Endothelial cell of umbilical vein (primary cell): ENCODE measurements at regions not wholly inside any gene's neighbourhood (a gene's known extent, or its start where the extent isn't known, plus 50 kb on each side); places are given as distances from the start of the nearest gene placed in this dataset.

Experiments
- GATA2 ChIP-seq: IDR thresholded peaks from 2 replicates; pipeline ENCODE4 v1.7.0; 2011; ENCODE audit warnings: low read depth, mild to moderate bottlenecking, moderate library complexity, mixed read lengths, low read length; ENCODE audit not compliant: insufficient read length, insufficient read depth
- POLR2A ChIP-seq: IDR thresholded peaks from 2 replicates; pipeline ENCODE4 v1.6.1; 2012; ENCODE audit warnings: low read depth, mild to moderate bottlenecking, control low read depth, low read length
- TF ChIP-seq, protein P1 (sequence below): IDR thresholded peaks from 2 replicates; pipeline ENCODE4 v1.6.1; 2011; ENCODE audit not compliant: insufficient read depth, insufficient read length
- TF ChIP-seq, protein P2 (sequence below), 2 donors: IDR thresholded peaks; 1 replicate in 1 of 2; 2 replicates in 1 of 2; pipeline ENCODE4 v1.5.1; 2011; ENCODE audit warnings: low read length in 2 of 2, mild to moderate bottlenecking in 2 of 2, moderate library complexity in 2 of 2, control low read depth in 1 of 2, inconsistent platforms in 1 of 2, low read depth in 1 of 2; ENCODE audit not compliant: insufficient read depth in 1 of 2; ENCODE audit errors: extremely low read depth in 1 of 2

GRCh38 chr10:78481842-78482241, 448.2 kb downstream of the RPS24 start:
- TF ChIP-seq, protein P1, sequence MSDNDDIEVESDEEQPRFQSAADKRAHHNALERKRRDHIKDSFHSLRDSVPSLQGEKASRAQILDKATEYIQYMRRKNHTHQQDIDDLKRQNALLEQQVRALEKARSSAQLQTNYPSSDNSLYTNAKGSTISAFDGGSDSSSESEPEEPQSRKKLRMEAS: no peak
- TF ChIP-seq GATA2 (no peak), POLR2A (no peak)
- TF ChIP-seq, protein P2, sequence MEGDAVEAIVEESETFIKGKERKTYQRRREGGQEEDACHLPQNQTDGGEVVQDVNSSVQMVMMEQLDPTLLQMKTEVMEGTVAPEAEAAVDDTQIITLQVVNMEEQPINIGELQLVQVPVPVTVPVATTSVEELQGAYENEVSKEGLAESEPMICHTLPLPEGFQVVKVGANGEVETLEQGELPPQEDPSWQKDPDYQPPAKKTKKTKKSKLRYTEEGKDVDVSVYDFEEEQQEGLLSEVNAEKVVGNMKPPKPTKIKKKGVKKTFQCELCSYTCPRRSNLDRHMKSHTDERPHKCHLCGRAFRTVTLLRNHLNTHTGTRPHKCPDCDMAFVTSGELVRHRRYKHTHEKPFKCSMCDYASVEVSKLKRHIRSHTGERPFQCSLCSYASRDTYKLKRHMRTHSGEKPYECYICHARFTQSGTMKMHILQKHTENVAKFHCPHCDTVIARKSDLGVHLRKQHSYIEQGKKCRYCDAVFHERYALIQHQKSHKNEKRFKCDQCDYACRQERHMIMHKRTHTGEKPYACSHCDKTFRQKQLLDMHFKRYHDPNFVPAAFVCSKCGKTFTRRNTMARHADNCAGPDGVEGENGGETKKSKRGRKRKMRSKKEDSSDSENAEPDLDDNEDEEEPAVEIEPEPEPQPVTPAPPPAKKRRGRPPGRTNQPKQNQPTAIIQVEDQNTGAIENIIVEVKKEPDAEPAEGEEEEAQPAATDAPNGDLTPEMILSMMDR (IDR thresholded peaks at IDR 0.05; ENCODE audit: extremely low read depth in 1 of 2, insufficient read depth in 1 of 2, low read depth in 1 of 2, low read length in 2 of 2): no peak
